SKM-1 treated with dmso at 0.1 percent for 144 hours (cell line): ENCODE measurements at regions not wholly inside any gene's neighbourhood (a gene's known extent, or its start where the extent isn't known, plus 50 kb on each side); places are given as distances from the start of the nearest gene placed in this dataset.

Source experiments
- DNase-seq: peaks from one replicate; lab custom pipeline; 2025; ENCODE audit not compliant: unreplicated experiment; lab: John Stamatoyannopoulos, UW

- no peak for DNase-seq
Measured at GRCh38 chr12:3999904-4000303, 126.7 kb upstream of the PARP11 start.

GRCh38 chr12:3998968-3999792, 126.0 kb upstream of the PARP11 start:
- DNase-seq = no peak

- no peak for DNase-seq
Measured at GRCh38 chr12:3998397-3998796, 125.2 kb upstream of the PARP11 start.

- DNase-seq = no peak
Measured at GRCh38 chr12:3996322-3996721, 123.1 kb upstream of the PARP11 start.

- no peak for DNase-seq
Measured at GRCh38 chr12:3995306-3995705, 122.1 kb upstream of the PARP11 start.

- DNase-seq = no peak
Measured at GRCh38 chr12:3994500-3994899, 121.3 kb upstream of the PARP11 start.

GRCh38 chr12:3992945-3993344, 119.7 kb upstream of the PARP11 start:
- no peak for DNase-seq

- no peak for DNase-seq
Measured at GRCh38 chr12:3991798-3992580, 118.8 kb upstream of the PARP11 start.

GRCh38 chr12:3990501-3991280, 117.5 kb upstream of the PARP11 start:
- DNase-seq = no peak

GRCh38 chr12:3989218-3989550, 116.0 kb upstream of the PARP11 start:
- no peak for DNase-seq

GRCh38 chr12:3988519-3989217, 115.5 kb upstream of the PARP11 start:
- no peak for DNase-seq

- no peak for DNase-seq
Measured at GRCh38 chr12:3987571-3987970, 114.4 kb upstream of the PARP11 start.

- no peak for DNase-seq
Measured at GRCh38 chr12:3980504-3981272, 107.5 kb upstream of the PARP11 start.

GRCh38 chr12:3977621-3978020, 104.4 kb upstream of the PARP11 start:
- no peak for DNase-seq

GRCh38 chr12:3976351-3976938, 103.2 kb upstream of the PARP11 start:
- no peak for DNase-seq

- DNase-seq = no peak
Measured at GRCh38 chr12:3975652-3976051, 102.5 kb upstream of the PARP11 start.

GRCh38 chr12:3974883-3975282, 101.7 kb upstream of the PARP11 start:
- DNase-seq = no peak

GRCh38 chr12:3973973-3974644, 100.9 kb upstream of the PARP11 start:
- DNase-seq = no peak

GRCh38 chr12:3973269-3973884, 100.2 kb upstream of the PARP11 start:
- DNase-seq = no peak
